Muscle layer of duodenum (tissue), 2 donors: ENCODE measurements at regions not wholly inside any gene's neighbourhood (a gene's known extent, or its start where the extent isn't known, plus 50 kb on each side); places are given as distances from the start of the nearest gene placed in this dataset.

Experiments used
- H3K27ac ChIP-seq: one replicate; pipeline ENCODE4 v1.7.0; 2013; ENCODE audit warnings: mild to moderate bottlenecking, low read length
- H3K27me3 ChIP-seq: one replicate; pipeline ENCODE4 v1.7.0; 2013; ENCODE audit warnings: low read depth, mild to moderate bottlenecking, control low read depth, low read length
- H3K36me3 ChIP-seq, 2 donors: one replicate each; pipeline ENCODE4 v1.7.0; 2013; ENCODE audit warnings: low read length in 2 of 2, control low read depth in 1 of 2, mild to moderate bottlenecking in 1 of 2; ENCODE audit not compliant: insufficient read depth in 2 of 2, control insufficient read depth in 1 of 2
- H3K4me1 ChIP-seq, 2 donors: one replicate each; pipeline ENCODE4 v1.7.0; 2013; ENCODE audit warnings: low read length in 2 of 2, mild to moderate bottlenecking in 2 of 2, control low read depth in 1 of 2, moderate library complexity in 1 of 2; ENCODE audit not compliant: insufficient read depth in 2 of 2, control insufficient read depth in 1 of 2
- H3K4me3 ChIP-seq, 2 donors: one replicate each; pipeline ENCODE4 v1.7.0; 2013; ENCODE audit warnings: low read length in 2 of 2, low read depth in 1 of 2, mild to moderate bottlenecking in 1 of 2
- H3K9me3 ChIP-seq, 2 donors: one replicate each; pipeline ENCODE4 v1.7.0; 2013; ENCODE audit warnings: low read length in 2 of 2, control low read depth in 1 of 2, mild to moderate bottlenecking in 1 of 2; ENCODE audit not compliant: control insufficient read depth in 1 of 2
- donor health status: healthy.

DNA sequence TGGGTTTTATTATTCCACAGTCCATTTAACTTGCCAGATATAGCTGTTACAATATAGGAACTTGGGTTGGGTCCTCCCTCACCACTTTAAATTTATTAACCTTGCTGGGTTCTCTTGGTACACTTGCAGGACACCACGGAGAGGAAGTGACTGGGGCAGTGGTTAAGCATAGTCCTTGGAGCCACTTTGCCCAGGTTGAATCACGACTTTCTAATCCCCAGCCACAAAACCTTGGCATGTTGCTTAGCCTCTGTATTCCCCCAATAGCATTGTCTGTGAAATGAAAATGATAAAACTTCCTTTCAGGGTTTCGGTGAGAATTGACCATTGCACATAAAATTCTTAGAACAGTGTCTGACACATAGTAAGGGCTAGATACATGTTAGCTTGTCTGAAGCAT lies 221.2 kb downstream of the IRS1 start:
- Histone ChIP-seq H3K4me3 (no peak overlapping the region), H3K27ac (no peak overlapping the region), H3K36me3 (no peaks in the 10 kb centered on the region), H3K4me1 (no peaks in the 10 kb centered on the region), H3K9me3 (no peaks in the 10 kb centered on the region), H3K27me3 (no peaks in the 10 kb centered on the region)

DNA sequence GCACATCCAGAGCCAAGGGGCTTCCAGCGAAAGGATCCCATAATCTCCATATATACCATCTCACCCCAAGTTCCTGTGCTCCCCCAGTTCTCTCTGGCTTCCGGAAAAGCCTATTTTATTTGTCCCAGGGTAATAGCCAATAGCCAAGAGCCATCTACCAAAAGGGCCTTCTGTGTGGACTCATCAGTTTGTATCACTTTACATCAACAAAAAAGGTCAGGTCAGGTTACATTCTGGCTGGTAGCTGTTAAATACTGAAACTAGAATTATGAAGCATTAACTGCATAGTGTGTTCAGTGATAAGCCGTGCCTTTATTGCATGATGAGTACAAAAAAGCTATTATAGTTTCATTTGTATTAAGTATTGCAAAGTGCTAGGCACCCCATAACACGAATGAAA lies 223.7 kb downstream of the IRS1 start:
- Histone ChIP-seq H3K4me3 (no peak overlapping the region), H3K27ac (no peak overlapping the region), H3K9me3 (no peaks in the 10 kb centered on the region), H3K36me3 (no peaks in the 10 kb centered on the region), H3K4me1 (no peaks in the 10 kb centered on the region), H3K27me3 (no peaks in the 10 kb centered on the region)

DNA sequence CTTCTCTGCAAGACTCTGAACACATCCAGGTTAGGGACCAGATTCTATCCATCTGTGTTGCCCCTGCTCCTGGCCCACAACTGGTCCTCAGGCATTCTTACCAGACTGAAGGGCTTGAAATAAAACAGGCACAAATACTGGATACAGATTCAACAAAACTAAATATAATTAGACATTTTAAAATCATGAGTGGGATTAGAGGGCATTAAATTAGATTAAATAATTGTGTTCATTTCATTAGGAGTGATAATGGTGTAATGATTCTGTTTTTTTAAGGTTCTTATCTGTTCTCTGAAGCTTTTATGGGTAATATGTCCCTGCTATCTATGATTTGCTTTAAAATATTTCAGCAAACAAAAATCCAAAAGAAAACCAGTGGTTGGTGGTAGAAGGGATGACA lies 226.5 kb downstream of the IRS1 start:
- Histone ChIP-seq H3K9me3 (no peaks in the 10 kb centered on the region), H3K27me3 (no peaks in the 10 kb centered on the region), H3K4me1 (no peaks in the 10 kb centered on the region), H3K4me3 (no peak overlapping the region), H3K27ac (no peak overlapping the region), H3K36me3 (no peaks in the 10 kb centered on the region)

DNA sequence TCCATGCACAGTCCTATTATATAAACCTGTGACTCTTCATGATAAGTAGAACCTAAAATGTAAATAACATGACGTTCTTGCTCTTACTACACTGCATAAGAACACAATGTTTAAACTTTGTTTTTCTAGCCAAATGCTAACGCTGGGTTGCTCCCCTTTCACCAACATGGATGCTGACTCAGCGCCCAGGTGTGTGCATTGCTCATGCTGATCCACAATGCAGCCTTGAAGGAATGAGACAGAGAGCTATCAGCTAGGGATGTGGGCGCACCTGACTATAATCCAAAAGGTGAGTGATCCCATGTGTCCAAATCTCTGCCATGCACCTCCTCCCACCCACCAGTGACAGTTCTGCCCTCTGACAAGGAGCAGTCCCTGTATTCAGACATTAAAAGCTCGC lies 235.0 kb downstream of the IRS1 start:
- Histone ChIP-seq H3K36me3 (no peaks in the 10 kb centered on the region), H3K27me3 (no peaks in the 10 kb centered on the region), H3K9me3 (no peaks in the 10 kb centered on the region), H3K4me1 (no peaks in the 10 kb centered on the region), H3K4me3 (no peak overlapping the region), H3K27ac (no peak overlapping the region)

DNA sequence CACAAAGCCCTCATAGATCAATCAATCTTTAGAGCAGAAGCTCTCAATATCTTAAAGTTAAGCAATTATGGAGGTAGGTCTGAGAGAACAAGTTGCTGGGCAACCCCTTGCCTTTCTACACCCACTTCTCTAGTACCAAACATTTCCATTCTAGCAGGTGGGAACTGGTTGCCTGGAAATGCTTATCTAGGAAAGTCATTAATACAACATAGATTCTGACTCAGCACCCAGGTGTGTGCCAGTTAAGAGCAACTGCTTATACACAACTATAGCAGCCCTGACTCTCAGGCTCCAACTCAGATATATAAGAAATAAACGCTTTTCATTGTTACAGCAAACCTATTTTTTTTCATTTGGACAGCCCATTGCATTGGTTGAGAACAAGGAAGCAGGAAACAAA lies 237.7 kb downstream of the IRS1 start:
- H3K27me3 ChIP-seq = no peaks in the 10 kb centered on the region
- H3K36me3 ChIP-seq = no peaks in the 10 kb centered on the region

DNA sequence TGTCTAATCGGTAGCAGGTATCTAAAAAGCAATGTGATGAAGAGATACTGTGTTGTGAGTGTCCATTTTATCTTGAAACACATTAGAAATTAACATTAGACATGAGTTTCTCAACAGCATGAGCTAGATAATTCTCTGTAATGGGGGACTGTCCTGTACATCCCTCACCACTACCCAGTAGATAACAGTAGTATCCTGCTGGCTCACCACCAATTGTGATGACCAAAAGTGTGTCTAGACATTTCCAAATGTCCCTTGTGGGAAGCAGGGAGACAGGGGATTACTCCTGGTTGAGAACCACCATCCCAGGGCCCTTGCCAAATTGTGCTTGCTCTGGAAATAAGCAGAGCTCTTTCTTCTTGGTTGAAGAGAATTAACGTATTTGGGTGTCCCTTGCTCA lies 239.3 kb downstream of the IRS1 start:
- H3K4me3 ChIP-seq = no peak overlapping the region
- no peaks in the 10 kb centered on the region for H3K4me1 ChIP-seq
- H3K27ac ChIP-seq = no peak overlapping the region
- no peaks in the 10 kb centered on the region for H3K27me3 ChIP-seq
- no peaks in the 10 kb centered on the region for H3K9me3 ChIP-seq
- no peaks in the 10 kb centered on the region for H3K36me3 ChIP-seq

More for the DNA sequence above, 237.7 kb downstream of the IRS1 start:
- no peaks in the 10 kb centered on the region for H3K9me3 ChIP-seq
- no peaks in the 10 kb centered on the region for H3K4me1 ChIP-seq
- H3K4me3 ChIP-seq = no peak overlapping the region
- H3K27ac ChIP-seq = no peak overlapping the region

DNA sequence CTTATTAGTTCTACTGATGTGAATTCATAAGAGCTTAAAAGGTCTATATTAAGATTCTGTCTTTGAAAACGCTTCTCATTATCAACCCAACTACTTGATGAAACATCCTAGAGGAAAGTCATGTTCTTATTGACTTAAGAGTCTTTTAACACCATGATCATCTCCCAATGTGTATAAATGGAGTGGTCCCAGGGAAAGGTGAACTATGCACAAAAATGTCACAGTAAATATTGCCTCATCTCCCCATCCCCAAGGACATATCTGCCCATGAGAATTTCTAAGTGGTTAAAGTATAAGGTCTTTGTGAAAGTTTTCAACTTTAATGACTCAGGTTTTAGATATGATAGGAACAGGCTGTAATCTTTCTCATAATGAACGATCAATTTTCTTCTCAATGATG lies 240.1 kb downstream of the IRS1 start:
- H3K9me3 ChIP-seq = no peaks in the 10 kb centered on the region
- H3K36me3 ChIP-seq = no peaks in the 10 kb centered on the region
- no peaks in the 10 kb centered on the region for H3K4me1 ChIP-seq
- H3K27ac ChIP-seq = no peak overlapping the region
- H3K27me3 ChIP-seq = no peaks in the 10 kb centered on the region
- no peak overlapping the region for H3K4me3 ChIP-seq

DNA sequence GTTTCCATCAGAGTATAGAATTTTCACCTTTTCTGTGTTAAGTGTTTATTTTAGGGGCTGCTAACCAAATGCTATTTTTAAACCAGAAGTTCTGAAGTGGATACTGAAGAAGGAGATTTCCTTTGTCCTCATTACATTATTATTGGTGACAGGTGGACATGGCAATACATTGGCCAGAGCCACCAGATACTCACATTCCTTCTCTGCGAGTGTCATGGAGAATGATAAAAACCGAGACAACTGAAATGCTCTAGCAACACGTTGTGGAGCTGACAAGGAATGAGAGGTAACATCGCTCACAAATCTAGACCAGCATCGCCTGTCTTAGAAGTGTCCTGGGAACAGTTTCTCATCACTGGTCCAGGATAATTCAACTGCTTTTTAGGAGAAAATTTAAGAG lies 241.2 kb downstream of the IRS1 start:
- H3K4me1 ChIP-seq = no peaks in the 10 kb centered on the region
- no peaks in the 10 kb centered on the region for H3K27me3 ChIP-seq
- no peak overlapping the region for H3K4me3 ChIP-seq
- H3K36me3 ChIP-seq = no peaks in the 10 kb centered on the region
- H3K9me3 ChIP-seq = no peaks in the 10 kb centered on the region
- no peak overlapping the region for H3K27ac ChIP-seq

DNA sequence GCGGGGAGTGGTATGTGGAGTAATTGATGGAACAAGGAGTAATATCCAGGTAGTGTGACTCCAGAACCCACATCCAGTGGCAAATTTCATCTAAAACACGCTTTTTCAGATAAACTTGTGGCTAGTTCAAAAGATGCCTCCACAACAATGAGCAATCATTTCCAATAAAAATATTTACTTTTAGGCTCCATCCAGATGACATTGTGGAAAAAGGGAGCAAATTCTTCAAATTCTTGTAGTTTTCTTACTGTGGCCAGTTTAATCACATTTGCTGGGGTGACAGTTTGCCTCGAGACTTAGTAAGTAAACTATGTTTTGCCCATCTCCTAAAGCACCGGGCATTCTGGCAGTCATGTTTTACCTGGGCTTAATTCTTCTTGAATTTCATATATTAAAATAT lies 243.6 kb downstream of the IRS1 start:
- no peaks in the 10 kb centered on the region for H3K27me3 ChIP-seq
- H3K36me3 ChIP-seq = no peaks in the 10 kb centered on the region
- H3K27ac ChIP-seq = no peak overlapping the region
- H3K9me3 ChIP-seq = no peaks in the 10 kb centered on the region
- peaks cover 0 to 5% of the 10 kb centered on the region in 2 donors for H3K4me1 ChIP-seq
- H3K4me3 ChIP-seq = no peak overlapping the region

DNA sequence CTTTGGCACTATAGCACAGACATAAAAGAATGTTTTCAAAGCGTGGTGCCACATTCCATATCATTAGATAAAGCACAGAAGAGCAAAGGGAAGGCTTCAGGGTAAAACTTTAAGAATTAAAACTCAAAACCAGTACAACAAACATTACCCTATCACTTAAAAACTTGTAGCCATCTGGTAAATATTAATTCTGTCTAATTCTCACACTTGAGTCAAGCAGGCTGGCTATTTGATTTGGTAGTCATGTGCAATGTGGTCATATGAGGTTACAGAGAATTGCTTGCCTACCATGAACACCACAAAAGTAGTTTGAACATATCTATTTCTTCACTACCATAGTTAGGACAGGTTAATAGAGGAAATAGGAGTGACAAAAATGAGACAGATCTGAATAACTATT lies 244.9 kb downstream of the IRS1 start:
- Histone ChIP-seq H3K27me3 (no peaks in the 10 kb centered on the region), H3K4me3 (no peak overlapping the region), H3K27ac (no peak overlapping the region), H3K9me3 (no peaks in the 10 kb centered on the region), H3K36me3 (no peaks in the 10 kb centered on the region), H3K4me1 (peaks cover 0 to 5% of the 10 kb centered on the region in 2 donors)

DNA sequence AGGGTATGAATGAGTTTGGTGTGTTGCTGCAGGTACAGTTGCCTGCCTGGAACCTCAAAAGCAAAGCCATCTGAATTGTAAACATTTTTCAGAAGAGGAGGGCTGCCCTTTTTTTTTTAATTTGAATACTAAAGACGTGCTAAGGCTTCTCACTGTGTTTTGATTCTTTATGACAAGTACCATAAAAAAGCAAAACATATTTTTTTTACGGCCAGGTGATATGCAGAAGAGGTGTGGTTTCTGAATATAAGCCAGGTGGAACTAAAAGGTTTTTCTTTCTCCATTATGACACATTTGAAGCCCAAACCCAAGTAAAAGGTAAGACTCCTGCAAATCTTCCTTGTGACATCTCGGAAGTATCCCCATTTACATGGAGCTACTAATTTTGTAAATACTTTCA lies 246.3 kb downstream of the IRS1 start:
- Histone ChIP-seq H3K4me1 (peaks cover 0 to 5% of the 10 kb centered on the region in 2 donors), H3K36me3 (no peaks in the 10 kb centered on the region), H3K4me3 (no peak overlapping the region), H3K27ac (no peak overlapping the region), H3K9me3 (no peaks in the 10 kb centered on the region), H3K27me3 (no peaks in the 10 kb centered on the region)

DNA sequence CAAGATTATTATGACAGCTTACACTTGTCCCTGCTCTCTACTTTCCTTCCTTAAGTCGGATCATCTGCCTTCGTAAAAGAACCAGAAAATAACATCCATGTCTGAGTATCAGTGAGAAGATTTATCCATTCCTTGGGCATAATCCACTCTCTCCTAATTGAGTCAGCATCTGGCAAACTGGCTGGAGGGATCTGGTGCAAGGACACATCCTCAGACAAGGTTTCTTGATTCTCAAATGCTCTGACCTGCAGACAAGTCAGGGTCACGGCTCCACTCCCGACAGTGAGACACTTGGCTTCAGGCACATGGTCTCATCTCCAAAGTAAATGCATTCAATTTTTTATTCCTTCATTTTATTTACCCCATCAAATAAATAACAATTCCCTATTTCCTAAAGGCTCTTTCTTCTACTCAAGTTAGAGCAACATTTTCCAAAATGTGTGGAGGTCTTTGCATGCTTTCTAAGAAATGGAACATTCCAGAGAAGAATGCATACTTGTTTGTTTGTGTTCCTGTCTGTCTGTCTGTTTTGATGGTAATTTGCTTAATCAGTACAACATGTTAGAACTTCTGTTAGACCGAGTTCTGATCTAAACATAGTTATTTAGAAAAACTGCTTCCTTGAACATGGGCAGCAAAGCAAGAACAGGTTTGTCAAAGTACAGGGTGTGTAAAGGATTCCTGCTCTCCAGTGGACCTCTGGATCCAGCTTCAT lies 246.9 kb downstream of the IRS1 start:
- Histone ChIP-seq H3K4me3 (no peak overlapping the region), H3K36me3 (no peaks in the 10 kb centered on the region), H3K27ac (no peak overlapping the region), H3K9me3 (no peaks in the 10 kb centered on the region), H3K27me3 (no peaks in the 10 kb centered on the region), H3K4me1 (peaks cover 0 to 5% of the 10 kb centered on the region in 2 donors)
